Endometrium (tissue), 2 donors: ENCODE measurements at regions not wholly inside any gene's neighbourhood (a gene's known extent, or its start where the extent isn't known, plus 50 kb on each side); places are given as distances from the start of the nearest gene placed in this dataset.

Source experiments
- FAIRE-seq: peaks from 2 replicates; lab custom pipeline; 2012; peaks lifted over from hg19 to GRCh38; lab: Jason Lieb, UNC
- donor health status: control.
- donor health status: control.

DNA sequence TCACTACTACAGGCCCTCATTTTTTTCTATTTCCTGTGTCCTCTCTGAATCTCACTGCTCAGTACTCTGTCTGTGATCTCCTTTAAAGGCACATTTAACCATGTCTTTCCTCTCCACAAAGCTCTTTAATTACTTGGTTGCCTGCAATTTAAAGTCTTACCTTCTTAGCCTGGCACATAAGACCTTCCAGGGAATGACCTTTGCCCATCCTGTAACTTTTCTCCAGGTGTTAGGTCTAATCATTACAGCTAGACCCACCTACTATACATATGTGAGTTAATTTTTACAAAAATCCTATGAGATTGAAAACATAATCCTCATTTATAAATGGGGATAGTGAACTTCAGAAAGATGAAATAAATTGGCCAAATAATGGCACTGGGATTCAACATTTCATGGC is 244.1 kb upstream of the RHOBTB1 start:
- no peak for FAIRE-seq

DNA sequence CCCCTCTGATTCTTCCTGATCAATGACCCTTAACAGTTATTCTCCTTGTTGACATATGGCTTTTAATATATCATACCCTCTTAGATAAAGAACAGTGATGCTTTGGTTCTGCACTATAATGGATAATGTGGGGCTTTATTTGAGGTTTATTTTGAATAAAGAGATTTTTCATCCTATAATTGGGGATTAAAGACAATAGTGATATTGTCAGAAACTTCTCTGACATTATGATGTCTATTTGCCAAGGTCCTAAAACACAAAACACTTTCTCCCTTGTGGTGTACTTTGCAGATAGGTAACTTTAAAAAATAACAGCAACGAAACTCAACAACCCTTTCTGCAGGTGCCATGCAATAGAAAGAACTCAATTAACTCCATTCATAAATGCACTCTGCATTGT is 243.6 kb upstream of the RHOBTB1 start:
- FAIRE-seq: no peak

DNA sequence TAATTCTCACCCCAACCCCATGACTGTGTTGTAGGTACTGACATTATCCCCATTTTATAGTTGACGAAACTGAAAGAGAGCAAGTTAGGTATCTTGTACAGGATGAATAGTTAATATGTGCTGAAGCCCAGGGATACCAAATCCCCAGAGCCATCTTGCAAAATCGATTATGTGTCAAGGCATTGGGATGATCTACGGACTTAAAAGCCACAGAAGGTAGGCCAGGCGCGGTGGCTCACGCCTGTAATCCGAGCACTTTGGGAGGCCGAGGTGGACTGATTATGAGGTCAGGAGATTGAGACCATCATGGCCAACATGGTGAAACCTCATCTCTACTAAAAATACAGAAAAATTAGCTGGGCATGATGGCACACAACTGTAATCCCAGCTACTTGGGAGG is 242.4 kb upstream of the RHOBTB1 start:
- FAIRE-seq: no peak

DNA sequence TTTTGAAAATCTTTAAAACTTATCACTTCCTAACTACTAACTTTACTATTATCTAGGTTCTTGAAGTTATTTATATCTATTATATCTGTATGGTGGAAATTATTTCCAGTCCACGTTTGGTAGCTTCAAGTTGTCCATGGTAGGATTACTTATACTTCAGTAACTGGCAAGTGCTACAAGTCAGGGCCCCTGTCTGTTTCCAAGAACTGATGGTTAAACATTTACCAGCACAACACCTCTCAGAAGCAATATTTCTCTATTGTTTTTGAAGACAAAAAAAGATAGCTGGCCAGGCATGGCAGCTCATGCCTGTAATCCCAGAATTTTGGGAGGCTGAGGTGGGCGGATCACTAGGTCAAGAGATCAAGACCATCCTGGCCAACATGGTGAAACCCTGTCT is 240.4 kb upstream of the RHOBTB1 start:
- no peak for FAIRE-seq

DNA sequence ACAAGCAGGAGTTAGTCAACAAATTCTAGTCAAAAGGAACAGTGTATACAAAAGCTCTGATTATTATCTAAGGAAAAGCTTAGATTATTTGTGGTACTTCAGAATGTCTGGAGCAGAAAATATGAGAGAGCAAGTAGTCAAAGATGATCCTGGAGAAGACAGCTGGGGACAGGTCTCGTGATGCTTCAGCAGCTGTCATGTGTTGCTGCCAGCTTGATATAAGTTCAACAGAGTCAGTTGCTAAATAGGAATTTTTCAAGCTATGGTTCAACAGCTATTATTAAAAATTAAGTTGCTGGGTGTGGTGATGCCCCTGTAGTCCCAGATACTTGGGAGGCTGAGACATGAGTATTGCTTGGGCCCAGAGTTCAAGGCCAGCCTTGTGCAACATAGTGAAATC is 240.0 kb upstream of the RHOBTB1 start:
- FAIRE-seq: no peak

DNA sequence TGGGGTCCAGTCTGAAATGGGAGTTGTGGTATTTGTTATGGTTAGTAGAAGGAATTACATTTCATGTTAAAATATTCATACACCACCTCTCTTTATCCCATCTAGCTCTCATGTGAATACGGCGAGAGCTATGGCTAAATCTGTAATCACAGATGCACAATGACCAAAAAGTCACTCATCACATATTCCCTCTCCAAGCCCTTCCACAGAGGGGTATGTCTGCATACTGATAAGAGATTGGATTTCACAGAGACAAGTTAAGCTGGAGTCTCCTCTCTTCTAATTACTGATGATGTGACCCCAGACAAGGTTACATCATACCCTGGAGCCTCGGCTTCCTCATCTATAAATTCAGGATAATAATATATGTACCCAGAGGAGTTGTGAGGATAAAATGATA is 237.8 kb upstream of the RHOBTB1 start:
- no peak for FAIRE-seq

DNA sequence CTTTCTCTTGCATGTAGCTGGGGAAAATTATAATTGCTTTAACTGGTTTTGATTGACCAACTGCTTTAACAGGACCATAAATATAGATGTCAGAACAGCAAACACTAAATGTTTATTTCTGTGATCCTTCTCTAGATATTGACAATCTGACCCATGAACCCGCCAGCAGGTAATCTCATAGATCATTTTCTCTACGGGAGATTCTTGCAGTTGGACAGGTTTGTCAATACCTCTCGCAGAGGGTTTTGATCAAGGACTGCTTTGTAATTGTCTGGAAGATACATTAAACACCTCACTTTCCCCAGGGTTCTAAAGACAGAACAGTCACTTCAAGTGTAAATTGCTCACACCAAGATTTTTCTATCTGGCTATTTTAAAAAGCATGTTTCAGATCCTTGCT is 235.8 kb upstream of the RHOBTB1 start:
- no peak for FAIRE-seq

DNA sequence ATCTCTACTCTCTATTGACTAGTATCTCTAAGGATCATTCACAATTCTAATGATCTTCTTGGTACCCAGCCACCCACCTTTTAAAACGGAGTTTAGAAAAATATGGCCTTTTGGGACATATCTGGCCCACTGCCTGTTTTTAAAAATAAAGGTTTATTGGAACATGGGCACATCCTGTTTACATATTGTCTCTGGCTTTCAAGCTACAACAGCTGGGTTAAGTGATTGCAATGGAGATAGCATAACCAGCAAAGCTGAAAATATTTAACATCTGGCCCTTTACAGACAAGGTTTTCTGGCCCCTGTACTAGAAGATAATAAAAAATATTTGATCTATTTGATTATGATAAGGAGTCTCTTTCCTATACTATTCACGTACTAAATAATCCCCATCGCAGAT is 232.4 kb upstream of the RHOBTB1 start:
- no peak for FAIRE-seq

DNA sequence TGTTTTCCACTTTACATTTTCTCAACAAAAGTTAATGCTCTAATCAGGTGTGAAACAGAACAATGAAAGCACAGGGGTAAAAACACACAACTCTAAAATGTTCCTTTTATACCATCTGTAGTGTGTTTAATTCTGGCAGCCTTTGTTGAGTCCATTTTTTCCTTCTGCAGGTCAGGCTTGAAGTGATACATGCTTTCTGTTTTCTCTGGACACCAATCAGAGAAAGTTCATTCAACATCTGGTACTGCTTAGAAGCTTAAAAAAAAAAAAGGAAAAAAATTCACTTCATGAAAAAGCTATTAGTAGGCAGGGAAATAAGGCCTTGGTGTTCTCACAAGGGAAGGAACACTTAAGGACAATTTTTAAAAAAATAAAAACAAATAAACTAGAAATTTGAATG is 231.3 kb upstream of the RHOBTB1 start:
- FAIRE-seq: peak; percentile 96

DNA sequence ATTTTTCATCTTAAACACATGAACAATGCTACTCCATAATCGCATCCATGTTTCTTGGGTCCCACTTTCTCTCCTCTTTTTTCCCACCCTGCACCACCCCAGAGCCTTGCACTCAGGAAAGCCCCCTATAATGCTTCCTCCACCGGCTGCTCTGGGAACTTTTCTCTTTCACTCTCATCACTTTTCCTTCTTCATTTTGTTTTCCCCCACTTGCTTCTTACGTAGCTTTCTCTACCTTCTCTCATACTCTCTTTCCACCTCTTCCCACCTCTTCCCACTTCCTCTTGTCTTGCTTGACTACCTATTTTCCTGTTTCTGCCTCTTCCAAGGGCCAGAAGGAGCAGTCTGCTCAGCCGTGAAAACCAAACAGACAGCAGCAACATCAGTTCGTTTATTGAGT is 229.5 kb upstream of the RHOBTB1 start:
- no peak for FAIRE-seq

DNA sequence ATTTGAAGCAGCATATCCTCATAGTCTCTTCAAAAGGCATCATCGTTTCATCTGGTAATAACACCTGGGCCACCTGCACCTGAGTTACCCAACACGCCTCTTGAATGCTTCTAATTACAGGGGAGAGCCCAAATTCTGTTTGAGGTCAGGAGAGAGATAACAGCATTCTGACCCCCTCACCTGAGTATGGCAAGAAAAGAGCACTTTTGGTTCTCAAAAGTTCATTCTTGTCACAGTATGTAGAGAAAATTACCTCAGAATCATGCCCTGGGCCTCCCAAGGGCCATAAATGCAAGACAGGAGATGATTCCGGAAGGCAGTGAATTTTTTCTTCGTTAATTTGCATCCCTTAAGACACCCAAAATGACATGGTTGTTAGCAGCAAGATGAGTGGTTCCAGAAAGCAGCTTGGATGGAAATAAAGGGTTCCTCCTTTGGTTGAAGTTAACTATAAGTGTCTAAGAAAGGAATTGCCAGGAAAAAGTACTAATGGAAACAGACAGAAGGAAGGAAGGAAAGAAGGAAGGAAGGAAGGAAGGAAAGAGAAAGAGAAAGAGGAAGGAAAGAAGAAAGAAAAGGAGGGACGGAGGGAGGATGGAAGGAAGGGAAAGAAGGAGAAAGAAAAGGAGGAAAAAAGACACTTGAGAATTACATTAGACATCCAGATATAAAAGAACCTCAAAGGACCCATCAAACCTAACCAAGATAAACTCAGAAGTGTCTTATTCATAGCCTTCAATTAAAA is 228.4 kb upstream of the RHOBTB1 start:
- no peak for FAIRE-seq

DNA sequence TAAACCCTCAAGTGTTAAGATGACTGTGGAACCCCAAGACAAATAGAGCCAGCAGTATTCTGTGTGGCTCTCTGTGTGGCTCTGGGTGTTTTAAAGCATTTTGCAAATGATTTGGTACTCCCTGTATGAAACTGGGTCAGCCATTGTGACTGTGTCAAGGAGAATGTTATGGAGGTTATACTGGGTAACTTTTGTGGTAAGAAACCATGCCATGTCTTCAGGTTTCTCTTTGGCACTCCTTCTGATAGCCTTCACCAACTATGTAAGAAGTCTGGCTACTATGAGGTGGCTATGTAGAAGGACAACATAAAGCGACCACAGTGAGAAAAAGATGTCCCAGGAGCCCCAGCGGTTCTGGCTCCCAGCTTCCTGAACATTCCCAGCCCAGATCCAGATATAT is 226.6 kb upstream of the RHOBTB1 start:
- no peak for FAIRE-seq

DNA sequence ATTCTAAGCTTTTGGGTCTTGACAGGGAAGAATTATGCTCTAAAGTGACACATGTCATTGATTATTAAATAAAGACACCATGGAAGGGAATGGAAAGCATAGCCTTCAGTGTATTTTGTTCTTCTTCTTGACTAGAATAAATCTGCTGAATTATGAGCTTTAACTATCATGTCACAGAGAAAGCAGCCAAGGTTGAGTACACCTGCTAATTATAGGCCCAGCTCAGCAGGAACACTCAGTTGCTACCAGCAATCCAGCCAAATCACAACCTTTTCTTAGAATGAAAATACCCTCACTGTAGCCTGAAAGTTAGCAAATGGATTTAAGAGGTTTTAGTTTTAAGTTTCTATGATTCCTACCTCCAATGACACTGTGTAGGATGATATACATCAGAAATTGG is 225.3 kb upstream of the RHOBTB1 start:
- FAIRE-seq: no peak

DNA sequence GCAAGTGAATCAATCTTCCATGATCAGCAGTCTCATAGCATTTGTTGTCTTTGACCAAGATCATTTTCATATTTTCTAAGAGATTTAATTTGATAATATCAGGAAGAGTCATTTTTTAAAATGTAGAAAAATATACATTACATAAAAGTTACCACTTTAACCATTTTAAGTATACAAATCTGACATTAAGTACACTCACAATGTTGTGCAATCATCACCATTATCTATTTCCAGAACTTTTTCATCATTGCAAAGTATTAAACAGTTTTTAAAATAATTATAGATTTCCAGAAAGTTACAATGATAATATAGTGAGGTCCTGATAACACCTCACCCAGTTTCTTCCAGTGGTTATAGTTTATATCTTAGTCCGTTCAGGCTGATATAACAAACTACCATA is 222.5 kb upstream of the RHOBTB1 start:
- FAIRE-seq: peak; percentile 50

DNA sequence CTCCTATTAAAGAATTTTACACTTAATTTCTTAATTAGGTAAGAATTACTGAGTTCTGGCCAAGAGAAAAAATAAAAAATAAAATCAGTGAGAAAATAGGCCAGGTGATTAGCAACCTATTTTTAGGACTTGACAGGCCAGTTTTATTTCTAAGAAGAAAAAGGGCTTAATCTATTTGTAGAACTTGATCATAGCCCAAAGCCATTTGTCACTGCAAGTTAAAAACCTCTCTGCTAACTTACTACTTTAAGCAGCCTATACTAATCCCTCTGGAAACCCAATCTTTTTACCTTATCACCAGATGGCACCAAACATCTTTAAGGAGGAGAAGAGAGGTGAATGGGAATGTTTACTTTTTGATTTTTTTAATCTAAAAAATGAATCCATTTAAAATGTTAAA is 222.1 kb upstream of the RHOBTB1 start:
- FAIRE-seq: no peak

DNA sequence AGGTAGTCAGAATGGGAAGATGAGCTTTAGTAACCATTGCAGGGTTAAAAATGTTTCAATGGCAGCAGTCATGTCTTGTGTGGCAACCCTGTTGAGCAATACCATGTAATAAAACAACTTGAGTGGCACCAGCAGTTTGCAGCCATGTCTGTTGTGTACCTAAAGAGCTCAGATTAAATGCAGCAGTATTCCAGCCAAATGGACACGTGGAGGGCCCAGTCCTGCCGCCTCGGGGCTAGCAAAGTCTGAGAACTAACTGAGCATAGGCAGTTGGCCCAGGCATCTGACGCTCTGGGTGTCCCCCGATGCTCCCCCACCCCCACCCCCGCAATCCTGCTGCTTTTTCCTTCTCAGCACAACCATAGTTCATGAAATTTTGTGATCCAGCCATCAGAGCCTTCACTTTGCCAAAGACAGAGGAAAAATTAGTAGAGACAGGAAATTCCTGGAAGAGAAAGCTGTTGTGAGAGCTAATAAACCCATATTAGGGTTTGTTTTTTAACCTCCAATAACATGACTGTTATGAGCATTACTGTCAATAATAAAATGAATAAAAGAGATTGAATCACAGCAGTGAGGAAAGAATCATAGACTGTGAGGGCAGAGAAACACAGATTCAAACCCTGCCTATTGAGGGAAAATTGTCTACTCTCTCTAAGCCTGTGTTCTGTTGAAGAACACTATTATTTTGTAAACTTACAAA is 220.6 kb upstream of the RHOBTB1 start:
- no peak for FAIRE-seq

DNA sequence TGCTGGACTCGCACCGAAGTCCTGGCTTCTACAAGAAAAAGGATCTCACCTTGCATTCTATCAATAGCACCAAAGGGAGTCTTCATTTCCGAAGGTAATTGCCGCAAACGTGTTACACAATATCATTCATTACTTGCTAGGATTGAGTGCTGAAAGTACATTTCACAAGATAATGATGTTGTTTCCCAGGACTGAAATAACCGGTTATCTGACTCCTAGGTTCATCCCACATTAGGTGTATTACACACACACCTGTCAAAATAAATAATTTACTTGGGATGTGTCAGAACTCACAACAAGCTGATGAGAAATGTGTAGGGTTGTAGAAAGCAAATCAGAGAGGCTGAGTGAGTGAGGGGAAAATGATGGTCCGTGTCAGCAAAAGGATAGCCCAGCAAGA is 219.4 kb upstream of the RHOBTB1 start:
- FAIRE-seq: no peak

DNA sequence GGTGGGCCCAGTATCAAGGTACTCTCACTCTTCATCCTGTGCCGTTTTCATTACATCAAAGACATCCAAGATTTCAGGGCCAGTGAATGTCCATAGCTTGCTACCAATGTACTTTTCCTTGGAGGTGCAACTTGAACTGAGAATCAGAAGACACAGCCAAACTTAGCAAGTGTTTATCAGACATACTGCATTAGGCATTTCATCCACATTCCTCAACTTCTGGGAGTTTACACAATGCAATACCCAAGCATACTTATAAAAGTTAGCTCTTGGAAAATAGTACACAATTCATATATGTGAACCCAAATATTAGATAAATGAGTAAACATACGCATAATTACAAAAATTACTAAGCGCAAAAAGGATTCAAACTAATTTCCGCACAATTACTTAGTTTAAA is 216.3 kb upstream of the RHOBTB1 start:
- FAIRE-seq: no peak

DNA sequence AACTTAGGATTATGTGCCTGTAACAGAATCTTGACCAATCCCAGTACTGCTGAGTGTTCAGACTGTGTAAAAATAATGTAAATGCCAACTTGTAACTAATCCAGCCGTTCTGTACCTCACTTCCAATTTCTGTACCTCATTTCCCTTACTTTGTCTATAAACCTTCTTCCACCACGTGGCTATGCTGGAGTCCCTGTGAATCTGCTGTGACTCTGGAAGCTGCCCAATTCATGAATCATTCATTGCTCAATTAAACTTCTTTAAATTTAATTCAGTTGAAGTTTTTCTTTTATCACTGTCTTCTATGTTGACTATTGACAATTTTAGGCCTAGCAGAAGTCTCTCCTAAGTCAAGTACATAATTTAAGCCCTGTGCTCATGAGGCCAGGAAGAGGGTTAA is 215.3 kb upstream of the RHOBTB1 start:
- FAIRE-seq: no peak

DNA sequence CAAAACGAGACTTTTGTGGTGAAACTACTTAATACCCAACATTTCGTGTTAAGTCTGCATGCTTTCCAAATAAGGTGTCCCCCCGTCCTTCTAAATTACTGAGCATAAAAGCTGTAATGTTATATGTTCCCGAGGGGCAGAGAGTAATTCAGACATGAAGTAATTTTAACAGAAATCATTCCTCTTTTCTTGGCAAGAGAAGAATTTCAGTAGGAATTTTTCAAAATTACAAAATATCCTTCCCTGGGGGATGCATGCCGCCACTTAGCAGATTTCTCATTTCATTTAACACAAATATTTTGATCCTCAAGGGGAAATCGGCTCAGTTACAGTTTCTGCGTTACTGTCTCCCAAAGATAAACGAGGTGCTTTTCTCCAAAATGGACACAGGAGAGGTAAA is 213.2 kb upstream of the RHOBTB1 start:
- peak; percentile 73 for FAIRE-seq

DNA sequence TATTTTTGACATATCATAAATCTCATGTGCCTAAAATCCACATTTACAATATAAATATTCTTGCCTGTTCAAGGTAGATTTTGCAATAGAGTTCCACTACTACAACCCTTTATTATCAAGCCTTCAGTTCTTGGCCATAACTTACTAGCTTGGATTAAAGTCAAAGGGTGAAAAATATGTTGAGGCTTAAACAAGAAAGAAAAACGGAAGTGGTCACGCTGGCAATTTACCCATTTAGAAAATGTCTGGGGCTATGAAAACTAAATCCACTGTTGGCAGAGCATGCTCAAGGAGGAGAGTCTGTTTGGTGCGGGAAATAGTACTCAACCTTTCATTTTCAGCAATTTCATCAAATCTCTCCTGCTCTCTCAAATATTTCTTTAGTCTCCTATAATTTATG is 209.8 kb upstream of the RHOBTB1 start:
- FAIRE-seq: no peak

DNA sequence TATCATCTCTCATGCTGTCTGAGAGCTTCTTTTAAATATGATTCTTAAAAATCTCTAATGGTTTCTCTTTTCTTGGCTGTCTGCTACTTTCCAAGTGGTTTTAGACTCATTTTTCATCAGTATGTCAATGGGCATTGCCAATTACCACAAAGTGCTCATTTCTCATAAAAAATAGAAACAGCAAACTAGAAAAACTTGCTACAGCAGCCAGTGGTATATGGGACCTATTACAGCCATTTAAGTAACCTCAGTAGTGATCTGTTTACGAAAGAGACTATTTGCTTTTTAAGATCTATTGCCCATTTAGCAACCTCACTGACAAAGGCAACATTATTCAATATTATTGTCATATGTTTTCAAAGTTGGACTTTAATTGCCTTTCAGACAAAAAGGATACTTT is 207.1 kb upstream of the RHOBTB1 start:
- no peak for FAIRE-seq

DNA sequence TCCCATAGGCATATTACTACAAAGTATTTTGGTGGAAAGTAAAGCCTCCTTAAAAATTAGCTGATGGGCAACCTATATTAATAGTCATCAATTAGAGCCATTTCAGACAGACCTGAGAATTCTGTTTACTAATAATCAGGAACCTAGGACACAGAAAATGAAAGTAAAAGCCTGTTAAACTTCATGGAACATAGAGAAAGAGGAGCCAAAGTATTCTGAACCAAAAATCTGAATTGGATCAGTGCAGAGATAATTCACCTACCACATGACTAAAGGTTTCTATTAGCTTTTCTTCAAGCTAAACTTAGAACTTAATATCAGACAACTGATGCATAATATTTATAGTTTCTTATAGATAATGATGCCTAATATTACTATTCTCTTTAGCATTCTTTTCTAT is 204.5 kb upstream of the RHOBTB1 start:
- no peak for FAIRE-seq

DNA sequence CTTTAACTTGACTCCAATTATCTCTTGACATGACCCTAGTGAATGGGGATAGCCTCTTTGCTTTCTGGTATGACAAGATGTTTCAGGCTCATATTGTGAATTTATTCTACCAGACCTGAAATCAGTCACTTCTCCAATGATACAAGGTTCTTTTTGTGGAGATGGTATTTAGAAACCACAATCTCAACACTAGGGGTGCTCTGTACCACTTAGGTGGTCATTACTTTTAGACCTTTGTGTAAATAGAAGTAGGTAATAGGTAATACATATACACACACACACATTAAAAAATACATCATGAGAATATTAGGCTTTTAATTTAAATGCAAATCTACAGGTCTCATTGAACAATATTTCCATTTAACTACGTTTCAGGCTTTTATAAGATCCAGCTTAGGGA is 199.0 kb upstream of the RHOBTB1 start:
- no peak for FAIRE-seq
